HG03521 (cell line): ENCODE measurements at regions not wholly inside any gene's neighbourhood (a gene's known extent, or its start where the extent isn't known, plus 50 kb on each side); places are given as distances from the start of the nearest gene placed in this dataset.
"Not testable (repeated sequence)": the region's sequence is repeated elsewhere in the genome, so short reads cannot be mapped to it uniquely, and the experiment has no call there.

Experiments used
- ATAC-seq: cut with Tn5 transposase; IDR thresholded peaks from one replicate; pipeline ENCODE4 v1.9.1; 2021; ENCODE audit warnings: mild to moderate bottlenecking, moderate library complexity; ENCODE audit not compliant: unreplicated experiment

- ATAC-seq = no peak
Observed at GRCh38 chr6:80942911-80943310, 809.6 kb downstream of the TENT5A start.

- ATAC-seq = no peak
Observed at GRCh38 chr6:80940976-80941375, 811.5 kb downstream of the TENT5A start.

DNA sequence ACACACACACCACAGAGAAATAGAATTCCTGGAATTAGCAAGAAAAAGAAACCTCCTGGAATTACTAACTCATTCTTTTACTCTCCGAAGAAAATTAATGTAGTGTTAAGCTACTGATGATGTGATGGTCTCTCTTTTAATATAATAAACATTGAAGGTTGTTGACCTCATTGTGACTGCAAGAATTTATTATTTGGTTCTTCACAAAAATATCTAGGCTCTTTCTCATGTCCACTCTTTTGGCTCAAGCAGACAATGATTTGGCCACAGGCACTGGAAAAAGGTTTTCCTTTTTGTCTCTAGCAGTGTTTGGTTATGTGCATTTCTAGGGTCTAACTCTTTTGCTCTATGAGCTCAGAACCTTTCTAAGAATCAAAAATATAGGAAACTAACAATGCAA is 811.9 kb downstream of the TENT5A start:
- no peak for ATAC-seq

DNA sequence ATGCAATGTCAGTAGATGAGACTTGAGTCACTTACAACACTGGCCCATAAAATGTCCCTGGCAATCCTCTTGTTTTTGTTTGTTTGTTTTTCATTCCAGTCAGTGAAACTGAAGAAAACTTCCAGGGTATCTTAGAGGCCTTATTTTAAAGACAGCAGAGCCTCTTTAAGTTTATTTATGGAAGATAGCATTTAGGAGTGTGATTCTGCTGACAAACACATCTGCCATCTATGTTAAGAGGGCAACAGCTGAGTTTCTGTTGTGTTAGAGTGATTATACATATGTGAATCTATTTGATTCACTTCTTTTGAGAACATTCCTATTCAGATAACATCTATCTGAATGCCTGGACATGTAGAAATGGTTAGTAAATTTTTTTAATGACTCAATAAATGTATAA is 812.6 kb downstream of the TENT5A start:
- no peak for ATAC-seq

DNA sequence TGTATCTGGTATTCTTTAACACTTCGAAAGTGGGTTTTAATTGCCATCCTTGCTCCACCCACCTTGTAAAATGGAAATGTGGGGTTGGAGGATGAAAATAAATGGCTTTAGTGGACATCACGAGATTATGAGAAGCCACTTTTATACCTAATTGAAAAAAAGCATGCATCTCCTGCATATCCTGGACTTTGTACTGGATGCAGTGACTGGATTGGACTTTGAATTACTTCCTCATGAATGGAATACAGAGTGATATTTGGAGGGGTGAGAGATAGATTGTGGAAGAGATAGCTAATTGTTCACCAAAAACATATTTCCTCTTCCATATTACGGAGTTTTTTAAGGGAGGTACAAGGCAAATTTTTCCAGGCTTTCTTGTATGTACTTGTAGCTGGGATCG is 813.0 kb downstream of the TENT5A start:
- no peak for ATAC-seq

GRCh38 chr6:80938131-80938530 is 814.4 kb downstream of the TENT5A start:
- no peak for ATAC-seq

DNA sequence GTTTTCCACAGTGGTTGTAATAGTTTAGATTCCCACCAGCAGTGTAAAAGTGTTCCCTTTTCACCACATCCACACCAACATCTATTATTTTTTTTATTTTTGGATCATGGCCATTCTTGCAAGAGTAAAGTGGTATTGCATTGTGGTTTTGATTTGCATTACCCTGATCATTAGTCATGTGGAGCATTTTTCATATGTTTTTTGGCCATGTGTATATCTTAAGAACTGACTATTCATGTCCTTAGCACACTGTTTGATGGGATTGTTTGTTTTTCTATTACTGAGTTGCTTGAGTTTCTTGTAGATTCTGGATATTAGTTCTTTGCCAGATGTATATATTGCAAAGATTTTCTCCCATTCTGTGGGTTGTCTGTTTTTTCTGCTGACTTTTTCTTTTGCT is 820.1 kb downstream of the TENT5A start:
- ATAC-seq = no peak

- no peak for ATAC-seq
Observed at GRCh38 chr6:80930376-80930775, 822.1 kb downstream of the TENT5A start.

GRCh38 chr6:80923816-80924215 is 817.3 kb downstream of the BCKDHB start:
- no peak for ATAC-seq

GRCh38 chr6:80922916-80923455 is 816.5 kb downstream of the BCKDHB start:
- no peak for ATAC-seq

DNA sequence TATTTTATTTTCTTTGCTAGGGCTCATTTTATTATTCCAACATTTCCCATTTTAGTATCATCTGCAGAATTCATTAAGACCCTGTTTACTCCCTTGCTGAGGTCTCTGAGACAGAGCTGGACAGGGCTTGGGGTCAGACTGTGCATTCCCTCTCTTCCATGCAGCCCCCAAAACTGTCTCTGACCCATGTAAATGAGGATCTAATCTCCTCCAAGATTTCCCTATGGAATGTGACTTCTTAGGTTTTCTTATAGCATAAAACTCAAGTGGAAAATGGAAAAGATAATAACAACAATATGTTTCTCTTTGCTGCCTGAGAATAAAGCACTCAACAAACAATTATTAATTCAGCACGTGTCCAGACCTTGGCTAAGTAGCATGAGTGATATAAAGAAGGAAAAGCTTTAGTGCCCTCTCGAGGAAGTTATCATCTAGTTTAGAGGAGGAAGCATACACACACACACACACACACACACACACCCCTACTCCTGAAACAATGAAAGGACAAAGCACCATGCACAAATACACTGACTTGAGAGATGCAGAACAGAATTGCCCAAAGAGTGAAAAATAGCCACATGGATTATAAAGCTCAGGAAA is 815.5 kb downstream of the BCKDHB start:
- no peak for ATAC-seq

DNA sequence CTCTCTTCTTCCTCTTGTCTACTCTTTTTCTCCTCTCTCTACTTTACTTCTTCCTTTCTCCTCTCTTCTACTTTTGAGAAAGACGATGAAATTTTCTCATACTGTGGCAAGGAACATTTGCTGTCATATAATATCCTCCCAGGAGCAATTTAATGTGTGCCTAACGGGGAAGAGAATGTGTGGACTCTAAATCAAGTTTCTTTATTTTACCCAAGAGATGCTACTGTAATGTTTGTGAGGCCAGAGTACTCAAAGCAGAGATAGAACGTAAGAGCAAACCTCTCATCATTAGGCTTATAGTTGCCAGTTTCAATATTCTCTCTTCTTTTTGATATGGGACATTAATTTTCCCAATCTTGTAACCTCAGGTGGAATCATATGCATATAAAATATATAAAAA is 801.4 kb downstream of the BCKDHB start:
- no peak for ATAC-seq

- no peak for ATAC-seq
Observed at GRCh38 chr6:80903711-80904110, 797.2 kb downstream of the BCKDHB start.

DNA sequence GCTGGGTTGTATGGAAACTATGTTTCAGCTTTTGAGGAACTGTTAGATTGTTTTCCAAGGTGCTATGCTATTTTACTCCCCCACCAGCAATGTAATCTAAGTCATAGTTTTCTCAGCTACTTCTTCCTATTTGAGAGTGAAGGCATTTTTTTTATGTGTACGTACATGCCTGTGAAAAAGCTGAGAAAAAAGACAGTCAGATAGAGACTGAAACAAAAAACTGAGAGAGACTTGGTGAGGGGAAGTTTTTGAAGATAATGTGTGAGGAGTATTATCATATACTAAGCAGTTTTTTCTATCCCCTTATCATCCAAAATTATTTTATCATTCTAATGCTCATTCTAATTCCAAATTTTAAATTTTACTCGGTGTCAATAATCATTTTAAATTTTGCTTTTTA is 780.0 kb downstream of the BCKDHB start:
- no peak for ATAC-seq

- no peak for ATAC-seq
Observed at GRCh38 chr6:80872951-80873308, 766.5 kb downstream of the BCKDHB start.

DNA sequence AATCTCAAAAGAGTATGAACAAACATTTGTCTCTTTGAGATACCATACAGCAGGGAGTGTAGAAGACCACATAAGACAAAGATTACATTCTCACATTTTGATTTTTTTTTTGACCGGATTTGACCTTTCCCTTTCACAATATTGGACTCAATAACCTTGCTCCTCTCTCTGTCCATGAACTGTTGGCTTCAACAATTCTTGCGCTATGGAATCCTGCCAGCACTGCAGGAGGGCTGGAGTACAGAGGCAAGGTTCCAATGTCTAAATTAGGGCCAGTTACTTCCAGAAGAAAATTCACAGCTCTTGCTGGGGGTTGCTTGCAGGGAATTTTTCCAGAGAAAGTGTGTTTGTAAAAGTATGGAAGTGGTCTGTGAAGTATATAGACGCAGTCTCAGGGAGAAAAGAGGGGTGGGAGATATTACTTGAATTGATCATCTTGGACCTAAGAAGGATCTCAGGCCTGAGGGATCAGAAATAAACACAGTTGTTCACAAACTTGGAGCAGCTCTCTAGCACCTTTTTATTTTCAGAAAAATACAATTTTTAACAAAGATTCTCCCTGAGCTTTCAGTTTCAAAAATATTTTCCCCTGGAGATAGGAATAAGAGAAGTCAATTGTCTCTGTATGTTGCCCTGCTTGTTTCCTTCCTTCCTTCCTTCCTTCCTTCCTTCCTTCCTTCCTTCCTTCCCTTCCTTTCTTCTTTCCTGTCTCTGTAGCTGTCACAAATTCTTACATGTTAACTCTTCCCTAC is 765.9 kb downstream of the BCKDHB start:
- ATAC-seq = no peak

- no peak for ATAC-seq
Observed at GRCh38 chr6:80862756-80863155, 756.3 kb downstream of the BCKDHB start.

DNA sequence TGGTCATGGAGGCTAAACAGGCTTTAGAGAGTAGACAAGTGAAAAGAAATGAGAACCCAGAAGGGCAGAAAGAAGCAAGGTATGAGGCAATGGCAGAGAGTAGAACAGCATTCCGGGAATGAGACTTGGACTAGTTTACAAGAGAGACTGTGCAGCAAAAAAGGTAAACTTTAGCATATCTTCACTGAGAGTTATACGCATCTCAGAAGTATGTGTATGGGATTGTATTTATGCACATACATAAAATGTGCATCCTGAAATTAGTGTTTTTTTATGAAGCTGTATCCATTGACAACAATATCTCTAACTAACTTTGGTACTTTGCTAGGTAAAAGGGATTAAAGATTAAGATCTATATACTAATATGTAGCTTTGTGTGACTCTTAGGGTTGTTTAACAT is 753.6 kb downstream of the BCKDHB start:
- no peak for ATAC-seq

- not testable (repeated sequence) for ATAC-seq
Observed at GRCh38 chr6:80847973-80848372, 741.5 kb downstream of the BCKDHB start.

DNA sequence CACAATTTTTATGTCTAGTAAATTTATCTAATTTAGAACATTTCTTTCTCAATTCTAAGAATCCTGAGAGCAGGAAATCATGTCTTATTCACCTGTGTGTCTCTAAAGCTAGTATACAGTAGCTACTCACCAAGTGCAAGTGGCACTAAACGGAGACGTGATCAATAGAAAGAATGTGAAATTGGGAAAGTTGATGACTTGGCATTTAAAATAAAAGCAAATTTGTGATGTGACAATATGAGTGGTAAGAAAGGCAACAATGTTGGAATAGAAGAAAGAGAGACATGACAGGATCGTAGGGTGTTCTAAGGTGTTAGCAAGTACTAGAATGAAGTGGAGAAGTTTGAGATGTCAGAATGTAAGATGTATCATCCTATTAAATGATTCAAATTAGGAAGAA is 725.9 kb downstream of the BCKDHB start:
- no peak for ATAC-seq

DNA sequence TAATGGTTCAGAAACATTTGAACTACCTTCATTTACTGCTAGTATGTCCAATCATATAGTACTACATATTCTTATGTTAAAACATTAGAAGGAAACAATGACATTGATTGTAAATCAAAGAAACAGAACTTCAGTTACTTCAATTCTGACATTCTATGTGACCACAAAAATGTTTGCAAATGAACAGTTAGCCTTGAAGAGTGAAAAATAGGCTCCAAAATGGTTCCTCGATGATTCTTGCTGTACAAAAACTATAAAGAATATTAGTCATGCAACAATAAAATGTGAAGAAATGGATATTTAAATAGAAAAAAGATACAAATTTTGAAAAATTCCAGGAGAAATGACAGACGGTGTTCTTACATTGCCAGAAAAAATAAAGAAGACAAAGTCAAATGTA is 686.9 kb downstream of the BCKDHB start:
- ATAC-seq = no peak

- ATAC-seq = no peak
Observed at GRCh38 chr6:80792151-80792550, 685.7 kb downstream of the BCKDHB start.
